A673 (cell line): ENCODE measurements at regions not wholly inside any gene's neighbourhood (a gene's known extent, or its start where the extent isn't known, plus 50 kb on each side); places are given as distances from the start of the nearest gene placed in this dataset.

Source experiments
- CTCF ChIP-seq: fragments of 300-800, 200-600 bp; sonication (generic); conservative IDR thresholded peaks from 2 replicates; pipeline ENCODE4 v1.5.1; 2017; ENCODE audit warnings: low read depth, mild to moderate bottlenecking, antibody characterized with exemption, low read length, moderate library complexity, mixed read lengths
- EZH2 ChIP-seq: fragments of 200-600 bp; sonication (generic); IDR thresholded peaks from 2 replicates; pipeline ENCODE4 v1.6.1; 2017; ENCODE audit warnings: borderline replicate concordance, low read depth, mild to moderate bottlenecking, mixed read lengths, antibody characterized with exemption, low read length; ENCODE audit not compliant: poor library complexity, severe bottlenecking

- TF ChIP-seq CTCF (no peak), EZH2 (no peak)
Measured at GRCh38 chr2:114185501-114185900, 256.9 kb upstream of the DPP10 start.
